CD14-positive monocyte (primary cell): ENCODE measurements at regions not wholly inside any gene's neighbourhood (a gene's known extent, or its start where the extent isn't known, plus 50 kb on each side); places are given as distances from the start of the nearest gene placed in this dataset.

ENCODE experiments used
- DNase-seq, 3 donors: peaks; one replicate each; pipeline ENCODE4 v3.0.0-alpha.2; 2011 to 2022
- H2AFZ ChIP-seq: 2 replicates; pipeline ENCODE4 v1.6.0; 2012; ENCODE audit warnings: mild to moderate bottlenecking, low read depth, low read length, inconsistent platforms; ENCODE audit not compliant: insufficient read depth, poor library complexity, severe bottlenecking
- H3K27ac ChIP-seq, 2 donors: 1 replicate in 1 of 2; 2 replicates in 1 of 2; pipeline ENCODE4 v1.5.1; 2012 to 2013; ENCODE audit warnings: low read length in 2 of 2, control low read depth in 1 of 2, inconsistent platforms in 1 of 2, low read depth in 1 of 2, mild to moderate bottlenecking in 1 of 2
- H3K27me3 ChIP-seq, 2 donors: one replicate each; pipeline versions ENCODE4 v1.6.0 to v1.6.1; 2011 to 2013; ENCODE audit warnings: low read length in 2 of 2; ENCODE audit not compliant: control insufficient read depth in 2 of 2, insufficient read depth in 2 of 2
- H3K36me3 ChIP-seq, 2 donors: replicated peaks in 1 of 2; 1 replicate in 1 of 2; 2 replicates in 1 of 2; pipeline versions ENCODE4 v1.5.1 to v1.6.1; 2012 to 2013; ENCODE audit warnings: low read length in 2 of 2, control low read depth in 1 of 2, inconsistent platforms in 1 of 2, mild to moderate bottlenecking in 1 of 2; ENCODE audit not compliant: insufficient read depth in 2 of 2, control insufficient read depth in 1 of 2
- H3K4me1 ChIP-seq, 2 donors: 1 replicate in 1 of 2; 2 replicates in 1 of 2; pipeline versions ENCODE4 v1.5.1 to v1.6.1; 2012 to 2013; ENCODE audit warnings: low read length in 2 of 2, control low read depth in 1 of 2, inconsistent platforms in 1 of 2, mild to moderate bottlenecking in 1 of 2, moderate library complexity in 1 of 2; ENCODE audit not compliant: insufficient read depth in 2 of 2, control insufficient read depth in 1 of 2
- H3K4me2 ChIP-seq: replicated peaks from 2 replicates; pipeline ENCODE3; 2012; ENCODE audit warnings: low read length, moderate library complexity, mild to moderate bottlenecking; ENCODE audit not compliant: poor library complexity, severe bottlenecking; ENCODE audit errors: extremely low read depth
- H3K4me3 ChIP-seq, 3 experiments: fragments of 200-600 bp in 1 of 3; sonication (generic) in 1 of 3; replicated peaks in 1 of 3; 1 replicate in 2 of 3; 2 replicates in 1 of 3; pipeline ENCODE4 v1.5.1; 2011 to 2013; ENCODE audit warnings: low read length in 3 of 3, mild to moderate bottlenecking in 3 of 3, control low read depth in 2 of 3, low read depth in 2 of 3, inconsistent platforms in 1 of 3, moderate library complexity in 1 of 3
- H3K79me2 ChIP-seq: 2 replicates; pipeline ENCODE4 v1.6.0; 2012; ENCODE audit warnings: mild to moderate bottlenecking, control low read depth, inconsistent platforms, low read length, moderate library complexity; ENCODE audit not compliant: insufficient read depth
- H3K9ac ChIP-seq: 2 replicates; pipeline ENCODE4 v1.6.0; 2017; ENCODE audit warnings: low read length, mild to moderate bottlenecking; ENCODE audit not compliant: insufficient read depth, poor library complexity, severe bottlenecking
- H3K9me3 ChIP-seq, 2 donors: replicated peaks in 1 of 2; 1 replicate in 1 of 2; 2 replicates in 1 of 2; pipeline versions ENCODE4 v1.5.1 to v1.6.1; 2012 to 2013; ENCODE audit warnings: low read length in 2 of 2, control low read depth in 1 of 2; ENCODE audit not compliant: control insufficient read depth in 1 of 2, insufficient read depth in 1 of 2
- H4K20me1 ChIP-seq: 2 replicates; pipeline ENCODE4 v1.6.0; 2012; ENCODE audit warnings: mild to moderate bottlenecking, low read length, control low read depth, moderate library complexity; ENCODE audit not compliant: insufficient read depth
- H3K27ac Mint-ChIP-seq, 7 donors: one replicate each; pipeline ENCODE4 v1.8.0; 2020; ENCODE audit warnings: mild to moderate bottlenecking in 7 of 7, mixed read lengths in 7 of 7, moderate library complexity in 6 of 7, inconsistent platforms in 2 of 7
- H3K27me3 Mint-ChIP-seq, 3 donors: one replicate each; pipeline ENCODE4 v1.8.0; 2021 to 2022; ENCODE audit warnings: low read depth in 3 of 3, mild to moderate bottlenecking in 3 of 3, mixed read lengths in 3 of 3, moderate library complexity in 3 of 3, inconsistent platforms in 1 of 3
- H3K36me3 Mint-ChIP-seq, 2 donors: one replicate each; pipeline ENCODE4 v1.8.0; 2020; ENCODE audit warnings: mixed read lengths in 2 of 2, inconsistent platforms in 1 of 2, mild to moderate bottlenecking in 1 of 2
- H3K4me1 Mint-ChIP-seq: one replicate; pipeline ENCODE4 v1.8.0; 2020; ENCODE audit warnings: mild to moderate bottlenecking, mixed read lengths
- H3K4me3 Mint-ChIP-seq, 2 donors: one replicate each; pipeline ENCODE4 v1.8.0; 2020; ENCODE audit warnings: mild to moderate bottlenecking in 2 of 2, mixed read lengths in 2 of 2, moderate library complexity in 1 of 2
- H3K9me3 Mint-ChIP-seq, 7 donors: one replicate each; pipeline ENCODE4 v1.8.0; 2020 to 2022; ENCODE audit warnings: mixed read lengths in 7 of 7, mild to moderate bottlenecking in 6 of 7, moderate library complexity in 6 of 7, inconsistent platforms in 2 of 7
- WGBS: methylation state at CpG from one replicate; pipeline ENCODE4 v1.1.5; 2013; ENCODE audit warnings: missing lambda C conversion rate; ENCODE audit not compliant: insufficient coverage; 5-methylcytosine and 5-hydroxymethylcytosine counted together
- intact Hi-C, 2 donors: fragments of 100-400 bp; cut with micrococcal nuclease; formaldehyde crosslinking; loops; one replicate each; pipeline versions ENCODE4 v1.15.0 to v1.15.1; 2023
- TF ChIP-seq, protein P1 (sequence below): fragments of 200-600 bp; IDR thresholded peaks from one replicate; pipeline ENCODE4 v1.8.0; 2022; ENCODE audit warnings: antibody characterized with exemption, mild to moderate bottlenecking

DNA sequence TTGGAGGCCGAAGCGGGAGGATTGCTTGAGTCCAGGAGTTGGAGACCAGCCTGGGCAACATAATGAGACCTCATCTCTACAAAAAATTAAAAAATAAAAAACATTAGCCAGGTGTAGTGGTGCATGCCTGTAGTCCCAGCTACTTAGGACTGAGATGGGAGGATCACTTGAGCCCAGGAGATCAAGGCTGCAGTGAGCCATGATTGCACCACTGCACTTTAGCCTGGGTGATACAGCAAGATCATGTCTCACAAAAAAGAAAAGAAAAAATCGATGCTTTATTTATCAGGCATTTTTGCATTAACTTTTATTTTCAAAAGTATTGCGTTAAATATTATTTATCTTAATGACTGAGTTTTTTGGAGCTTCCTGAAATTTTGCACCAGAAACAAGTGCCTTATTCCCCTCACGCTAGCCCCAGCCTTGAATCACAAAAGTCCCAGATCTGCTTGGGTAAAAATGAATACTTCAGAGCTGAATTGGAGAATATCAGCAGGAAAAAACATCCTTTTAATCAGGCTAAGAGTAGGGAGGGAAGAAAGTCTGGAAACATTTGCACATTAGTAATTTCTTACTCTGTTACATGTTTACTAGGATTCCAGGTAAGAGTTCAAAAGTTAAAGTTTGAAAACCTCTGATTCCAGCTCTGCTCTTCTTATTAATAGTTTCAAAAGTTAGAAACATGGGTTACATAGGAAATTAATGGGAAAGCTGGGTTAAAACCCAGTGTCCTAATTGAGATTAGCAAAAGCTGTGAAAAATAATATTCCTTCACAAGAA lies 111.4 kb upstream of the FOXN2 start:
- Mint-ChIP-seq H3K4me3 (no peak overlapping the region), H3K4me1 (peaks cover 40% of the 10 kb centered on the region), H3K9me3 (no peaks in the 10 kb centered on the region), H3K27ac (no peak overlapping the region), H3K36me3 (no peaks in the 10 kb centered on the region), H3K27me3 (no peaks in the 10 kb centered on the region)
- TF ChIP-seq, protein P1, sequence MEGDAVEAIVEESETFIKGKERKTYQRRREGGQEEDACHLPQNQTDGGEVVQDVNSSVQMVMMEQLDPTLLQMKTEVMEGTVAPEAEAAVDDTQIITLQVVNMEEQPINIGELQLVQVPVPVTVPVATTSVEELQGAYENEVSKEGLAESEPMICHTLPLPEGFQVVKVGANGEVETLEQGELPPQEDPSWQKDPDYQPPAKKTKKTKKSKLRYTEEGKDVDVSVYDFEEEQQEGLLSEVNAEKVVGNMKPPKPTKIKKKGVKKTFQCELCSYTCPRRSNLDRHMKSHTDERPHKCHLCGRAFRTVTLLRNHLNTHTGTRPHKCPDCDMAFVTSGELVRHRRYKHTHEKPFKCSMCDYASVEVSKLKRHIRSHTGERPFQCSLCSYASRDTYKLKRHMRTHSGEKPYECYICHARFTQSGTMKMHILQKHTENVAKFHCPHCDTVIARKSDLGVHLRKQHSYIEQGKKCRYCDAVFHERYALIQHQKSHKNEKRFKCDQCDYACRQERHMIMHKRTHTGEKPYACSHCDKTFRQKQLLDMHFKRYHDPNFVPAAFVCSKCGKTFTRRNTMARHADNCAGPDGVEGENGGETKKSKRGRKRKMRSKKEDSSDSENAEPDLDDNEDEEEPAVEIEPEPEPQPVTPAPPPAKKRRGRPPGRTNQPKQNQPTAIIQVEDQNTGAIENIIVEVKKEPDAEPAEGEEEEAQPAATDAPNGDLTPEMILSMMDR = no peak
- H2AFZ ChIP-seq = no peak overlapping the region
- no peak overlapping the region for H3K4me2 ChIP-seq
- H3K27me3 ChIP-seq = no peaks in the 10 kb centered on the region
- intact Hi-C loops = no loop called here
- H3K9ac ChIP-seq = no peak overlapping the region
- no peak overlapping the region for H3K4me3 ChIP-seq
- no peaks in the 10 kb centered on the region for H3K36me3 ChIP-seq
- H3K4me1 ChIP-seq = peaks cover 32 to 42% of the 10 kb centered on the region in 2 donors
- no peaks in the 10 kb centered on the region for H4K20me1 ChIP-seq
- H3K9me3 ChIP-seq = no peaks in the 10 kb centered on the region
- H3K27ac ChIP-seq = no peak overlapping the region
- H3K79me2 ChIP-seq = no peaks in the 10 kb centered on the region
- WGBS = no CpG with 5 or more reads among the region's 5 CpGs
- no peak for DNase-seq

- Histone ChIP-seq H3K9me3 (no peaks in the 10 kb centered on the region), H3K4me1 (peaks cover 32 to 42% of the 10 kb centered on the region in 2 donors), H2AFZ (no peak overlapping the region), H3K4me2 (no peak overlapping the region), H3K9ac (no peak overlapping the region), H3K4me3 (no peak overlapping the region), H3K27me3 (no peaks in the 10 kb centered on the region), H3K79me2 (no peaks in the 10 kb centered on the region), H3K36me3 (no peaks in the 10 kb centered on the region), H3K27ac (no peak overlapping the region), H4K20me1 (no peaks in the 10 kb centered on the region)
- no peaks in the 10 kb centered on the region for H3K27me3 Mint-ChIP-seq
- intact Hi-C loops = no loop called here
- DNase-seq = no peak
- no peak overlapping the region for H3K4me3 Mint-ChIP-seq
- peaks cover 41% of the 10 kb centered on the region for H3K4me1 Mint-ChIP-seq
- H3K9me3 Mint-ChIP-seq = no peaks in the 10 kb centered on the region
- no peaks in the 10 kb centered on the region for H3K36me3 Mint-ChIP-seq
- TF ChIP-seq, protein P1 = no peak
- H3K27ac Mint-ChIP-seq = no peak overlapping the region
Measured at GRCh38 chr2:48203668-48204067, 110.8 kb upstream of the FOXN2 start.
